OCI-LY7 (cell line): ENCODE measurements at regions not wholly inside any gene's neighbourhood (a gene's known extent, or its start where the extent isn't known, plus 50 kb on each side); places are given as distances from the start of the nearest gene placed in this dataset.

Experiments
- BruUV-seq: library from RNA; stranded (reverse); fragments of 400-500 nt; replicated peaks from 2 replicates; lab custom pipeline; 2021; lab: Mats Ljungman, UMichigan
- CTCF ChIA-PET: fragments of 300-600 bp; sonication (Branson Sonifier 250); formaldehyde crosslinking; loops from one replicate; lab custom pipeline; 2022; ENCODE audit warnings: antibody characterized with exemption; ENCODE audit not compliant: unreplicated experiment; lab: Charles Lee
- POLR2A ChIA-PET: fragments of 300-600 bp; sonication (Branson Sonifier 250); formaldehyde crosslinking; loops from one replicate; lab custom pipeline; 2022; ENCODE audit warnings: antibody characterized with exemption; lab: Charles Lee
- DNase-seq: peaks from one replicate; pipeline ENCODE4 v3.0.0-alpha.2; 2015; ENCODE audit warnings: low spot score
- H2AFZ ChIP-seq: fragments of 200-600 bp; sonication (generic), shearing (Covaris generic); 2 replicates; pipeline ENCODE4 v1.6.1; 2014; ENCODE audit warnings: mild to moderate bottlenecking, antibody characterized with exemption, low read length, moderate library complexity
- H3K27ac ChIP-seq: fragments of 200-600 bp; sonication (generic); 2 replicates; pipeline ENCODE4 v1.5.1; 2014; ENCODE audit warnings: mixed run types, low read depth, mild to moderate bottlenecking, moderate library complexity, low read length, inconsistent platforms; ENCODE audit not compliant: poor library complexity, severe bottlenecking
- H3K36me3 ChIP-seq: fragments of 200-600 bp; sonication (generic); 2 replicates; pipeline ENCODE4 v1.6.1; 2014; ENCODE audit warnings: mild to moderate bottlenecking, antibody characterized with exemption, low read length, moderate library complexity, mixed read lengths; ENCODE audit not compliant: insufficient read depth
- H3K4me1 ChIP-seq: fragments of 200-600 bp; sonication (generic); 2 replicates; pipeline ENCODE4 v1.5.1; 2014; ENCODE audit warnings: mild to moderate bottlenecking, low read length; ENCODE audit not compliant: insufficient read depth, poor library complexity, severe bottlenecking
- H3K4me2 ChIP-seq: fragments of 200-600 bp; sonication (generic); 2 replicates; pipeline ENCODE4 v1.6.1; 2014; ENCODE audit warnings: mild to moderate bottlenecking, low read length
- H3K4me3 ChIP-seq: fragments of 200-600 bp; sonication (generic); 2 replicates; pipeline ENCODE4 v1.5.1; 2014; ENCODE audit warnings: mild to moderate bottlenecking, low read depth, low read length; ENCODE audit not compliant: poor library complexity, severe bottlenecking
- H3K79me2 ChIP-seq: fragments of 200-600 bp; sonication (generic); 2 replicates; pipeline ENCODE4 v1.6.1; 2016; ENCODE audit warnings: low read depth, mild to moderate bottlenecking, low read length, moderate library complexity, mixed read lengths; ENCODE audit not compliant: insufficient read depth
- H3K9me2 ChIP-seq: fragments of 200-600 bp; sonication (generic); 2 replicates; pipeline ENCODE4 v1.6.1; 2016; ENCODE audit warnings: mild to moderate bottlenecking, low read length, mixed read lengths; ENCODE audit not compliant: insufficient read depth
- H3K9me3 ChIP-seq: fragments of 200-600 bp; sonication (generic); 2 replicates; pipeline ENCODE4 v1.6.1; 2014; ENCODE audit warnings: mild to moderate bottlenecking, mixed run types, low read length, mixed read lengths
- H4K20me1 ChIP-seq: fragments of 200-600 bp; sonication (generic); 2 replicates; pipeline ENCODE4 v1.6.1; 2014; ENCODE audit warnings: mild to moderate bottlenecking, antibody characterized with exemption, low read length, moderate library complexity, mixed read lengths; ENCODE audit not compliant: insufficient read depth
- CTCF ChIP-seq: fragments of 200-600 bp; sonication (generic); conservative IDR thresholded peaks from 2 replicates; pipeline ENCODE4 v1.5.1; 2014; ENCODE audit warnings: mild to moderate bottlenecking, antibody characterized with exemption, low read length, moderate library complexity, mixed read lengths
- EZH2phosphoT487 ChIP-seq: fragments of 200-600 bp; sonication (generic); IDR thresholded peaks from 2 replicates; pipeline ENCODE4 v1.6.1; 2018; ENCODE audit warnings: low read depth, borderline replicate concordance, mild to moderate bottlenecking, mixed run types, antibody characterized with exemption, low read length, moderate library complexity, mixed read lengths
- intact Hi-C: fragments of 100-400 bp; cut with micrococcal nuclease; formaldehyde crosslinking; loops from one replicate; pipeline ENCODE4 v1.10.0; 2022; ENCODE audit not compliant: unreplicated experiment

- POLR2A ChIA-PET, result interaction anchor here (0.5 to 0.9 kb wide), 2 partner anchors 37 to 97 kb away, joined by 3 read pairs; no protein-coding TSS in a partner anchor
- H3K9me3 ChIP-seq, result no peaks in the 10 kb centered on the region
- no peaks in the 10 kb centered on the region for H3K36me3 ChIP-seq
- no peak for DNase-seq
- no peak overlapping the region for H3K4me2 ChIP-seq
- no peaks in the 10 kb centered on the region for H3K79me2 ChIP-seq
- H3K27ac ChIP-seq, result no peak overlapping the region
- intact Hi-C loops, result no loop called here
- no TSS peak for BruUV-seq
- TF ChIP-seq CTCF, result no peak
- TF ChIP-seq EZH2phosphoT487, result no peak
- H3K4me1 ChIP-seq, result no peaks in the 10 kb centered on the region
- H4K20me1 ChIP-seq, result no peaks in the 10 kb centered on the region
- no peaks in the 10 kb centered on the region for H3K9me2 ChIP-seq
- H3K4me3 ChIP-seq, result no peak overlapping the region
- no peak overlapping the region for H2AFZ ChIP-seq
- CTCF ChIA-PET, result no interaction called here
These were observed 113.4 kb upstream of the C11orf87 start for GRCh38 chr11:109308551-109308950.

- no peak for DNase-seq
- H3K36me3 ChIP-seq, result no peaks in the 10 kb centered on the region
- BruUV-seq, result no TSS peak
- CTCF ChIA-PET, result no interaction called here
- POLR2A ChIA-PET, result no interaction called here
- intact Hi-C loops, result no loop called here
- H3K4me3 ChIP-seq, result no peak overlapping the region
- no peaks in the 10 kb centered on the region for H4K20me1 ChIP-seq
- H3K79me2 ChIP-seq, result no peaks in the 10 kb centered on the region
- no peak overlapping the region for H3K4me2 ChIP-seq
- no peaks in the 10 kb centered on the region for H3K9me3 ChIP-seq
- H3K27ac ChIP-seq, result no peak overlapping the region
- H2AFZ ChIP-seq, result no peak overlapping the region
- no peaks in the 10 kb centered on the region for H3K4me1 ChIP-seq
- TF ChIP-seq CTCF, result no peak
- TF ChIP-seq EZH2phosphoT487, result no peak
- H3K9me2 ChIP-seq, result no peaks in the 10 kb centered on the region
These were observed 112.8 kb upstream of the C11orf87 start for GRCh38 chr11:109309153-109309552.

- Histone ChIP-seq H3K4me3 (no peak overlapping the region), H3K79me2 (no peaks in the 10 kb centered on the region), H3K27ac (no peak overlapping the region), H3K9me2 (no peaks in the 10 kb centered on the region), H3K36me3 (no peaks in the 10 kb centered on the region), H2AFZ (no peak overlapping the region), H3K4me2 (no peak overlapping the region), H4K20me1 (no peaks in the 10 kb centered on the region), H3K4me1 (no peaks in the 10 kb centered on the region), H3K9me3 (no peaks in the 10 kb centered on the region)
- BruUV-seq, result no TSS peak
- DNase-seq, result no peak
- intact Hi-C loops, result no loop called here
- no peak for TF ChIP-seq CTCF
- TF ChIP-seq EZH2phosphoT487, result no peak
- CTCF ChIA-PET, result no interaction called here
- POLR2A ChIA-PET, result no interaction called here
These were observed 104.3 kb upstream of the C11orf87 start for GRCh38 chr11:109317726-109318125.
